Activated CD4-positive, alpha-beta T cell treated with anti-CD3 and anti-CD28 coated beads, Interleukin-2, amount 10 ng/mL, durations not matched to agents 7 days and 5 days (primary cell): ENCODE measurements at regions not wholly inside any gene's neighbourhood (a gene's known extent, or its start where the extent isn't known, plus 50 kb on each side); places are given as distances from the start of the nearest gene placed in this dataset.

Experiments
- CTCF ChIA-PET: fragments of 350-600 bp; sonication (Branson Sonifier 250); formaldehyde crosslinking; loops from one replicate; lab custom pipeline; 2021; ENCODE audit warnings: antibody characterized with exemption; lab: Charles Lee
- POLR2A ChIA-PET: fragments of 350-600 bp; sonication (Branson Sonifier 250); formaldehyde crosslinking; loops from one replicate; lab custom pipeline; 2021; ENCODE audit warnings: antibody characterized with exemption; lab: Charles Lee
- DNase-seq: peaks from one replicate; pipeline ENCODE4 v3.0.0-alpha.2; 2020
- H3K27ac Mint-ChIP-seq: one replicate; pipeline ENCODE4 v1.8.0; 2021; ENCODE audit warnings: mild to moderate bottlenecking, moderate library complexity, mixed read lengths
- H3K27me3 Mint-ChIP-seq: one replicate; pipeline ENCODE4 v1.8.0; 2021; ENCODE audit warnings: mixed read lengths
- H3K36me3 Mint-ChIP-seq: one replicate; pipeline ENCODE4 v1.8.0; 2021; ENCODE audit warnings: low read depth, mixed read lengths
- H3K4me1 Mint-ChIP-seq: one replicate; pipeline ENCODE4 v1.8.0; 2021; ENCODE audit warnings: mixed read lengths
- H3K4me3 Mint-ChIP-seq: one replicate; pipeline ENCODE4 v1.8.0; 2021; ENCODE audit warnings: mild to moderate bottlenecking, moderate library complexity, mixed read lengths
- H3K9me3 Mint-ChIP-seq: one replicate; pipeline ENCODE4 v1.8.0; 2021; ENCODE audit warnings: mixed read lengths

GRCh38 chrX:42691196-42691595 lies 86.8 kb downstream of the PPP1R2C start:
- POLR2A ChIA-PET: no interaction called here
- Mint-ChIP-seq H3K27me3 (no peaks in the 10 kb centered on the region), H3K9me3 (peaks cover 4% of the 10 kb centered on the region), H3K4me1 (no peaks in the 10 kb centered on the region), H3K36me3 (no peaks in the 10 kb centered on the region), H3K27ac (no peak overlapping the region), H3K4me3 (no peak overlapping the region)
- CTCF ChIA-PET: interaction anchor here (0.9 kb wide), 1 partner anchor 18 kb away, joined by 3 read pairs; no protein-coding TSS in a partner anchor
- no peak for DNase-seq

GRCh38 chrX:42686706-42687105 lies 91.3 kb downstream of the PPP1R2C start:
- no peaks in the 10 kb centered on the region for H3K4me1 Mint-ChIP-seq
- no peaks in the 10 kb centered on the region for H3K9me3 Mint-ChIP-seq
- H3K36me3 Mint-ChIP-seq: no peaks in the 10 kb centered on the region
- POLR2A ChIA-PET: no interaction called here
- no peak overlapping the region for H3K27ac Mint-ChIP-seq
- no peak for DNase-seq
- H3K27me3 Mint-ChIP-seq: no peaks in the 10 kb centered on the region
- H3K4me3 Mint-ChIP-seq: no peak overlapping the region
- CTCF ChIA-PET: no interaction called here

GRCh38 chrX:42686296-42686695 lies 91.7 kb downstream of the PPP1R2C start:
- Mint-ChIP-seq H3K27me3 (no peaks in the 10 kb centered on the region), H3K36me3 (no peaks in the 10 kb centered on the region), H3K4me3 (no peak overlapping the region), H3K4me1 (no peaks in the 10 kb centered on the region), H3K9me3 (no peaks in the 10 kb centered on the region), H3K27ac (no peak overlapping the region)
- ChIA-PET CTCF (no interaction called here), POLR2A (no interaction called here)
- DNase-seq: no peak

- H3K4me1 Mint-ChIP-seq: no peaks in the 10 kb centered on the region
- H3K4me3 Mint-ChIP-seq: no peak overlapping the region
- no peaks in the 10 kb centered on the region for H3K9me3 Mint-ChIP-seq
- no peak overlapping the region for H3K27ac Mint-ChIP-seq
- POLR2A ChIA-PET: no interaction called here
- H3K36me3 Mint-ChIP-seq: no peaks in the 10 kb centered on the region
- CTCF ChIA-PET: interaction anchor here (0.6 to 1.4 kb wide), 2 partner anchors 42 to 121 kb away, joined by 3 to 4 read pairs; no protein-coding TSS in a partner anchor
- H3K27me3 Mint-ChIP-seq: no peaks in the 10 kb centered on the region
- no peak for DNase-seq
Observed at GRCh38 chrX:42684065-42684464, 93.9 kb downstream of the PPP1R2C start.

GRCh38 chrX:42680666-42681065 lies 97.3 kb downstream of the PPP1R2C start:
- DNase-seq: no peak
- Mint-ChIP-seq H3K27me3 (no peaks in the 10 kb centered on the region), H3K36me3 (no peaks in the 10 kb centered on the region), H3K4me3 (no peak overlapping the region), H3K27ac (no peak overlapping the region), H3K9me3 (peaks cover 2% of the 10 kb centered on the region), H3K4me1 (no peaks in the 10 kb centered on the region)
- POLR2A ChIA-PET: no interaction called here
- CTCF ChIA-PET: no interaction called here

- no peak overlapping the region for H3K4me3 Mint-ChIP-seq
- H3K27me3 Mint-ChIP-seq: no peaks in the 10 kb centered on the region
- H3K9me3 Mint-ChIP-seq: peaks cover 2% of the 10 kb centered on the region
- H3K36me3 Mint-ChIP-seq: no peaks in the 10 kb centered on the region
- ChIA-PET CTCF (no interaction called here), POLR2A (no interaction called here)
- H3K27ac Mint-ChIP-seq: no peak overlapping the region
- no peaks in the 10 kb centered on the region for H3K4me1 Mint-ChIP-seq
- DNase-seq: no peak
Observed at GRCh38 chrX:42678133-42678532, 99.8 kb downstream of the PPP1R2C start.

GRCh38 chrX:42673301-42673810 lies 104.6 kb downstream of the PPP1R2C start:
- H3K27me3 Mint-ChIP-seq: no peaks in the 10 kb centered on the region
- POLR2A ChIA-PET: no interaction called here

GRCh38 chrX:42664680-42665079 lies 113.3 kb downstream of the PPP1R2C start:
- CTCF ChIA-PET: no interaction called here

More at GRCh38 chrX:42673301-42673810, 104.6 kb downstream of the PPP1R2C start:
- Mint-ChIP-seq H3K27ac (no peak overlapping the region), H3K4me3 (no peak overlapping the region), H3K36me3 (no peaks in the 10 kb centered on the region), H3K9me3 (peaks cover 9% of the 10 kb centered on the region), H3K4me1 (no peaks in the 10 kb centered on the region)
- no peak for DNase-seq
- CTCF ChIA-PET: interaction anchor here (0.8 kb wide), 1 partner anchor 18 kb away, joined by 3 read pairs; no protein-coding TSS in a partner anchor

GRCh38 chrX:42628471-42628870 lies 149.5 kb downstream of the PPP1R2C start:
- H3K27me3 Mint-ChIP-seq: no peaks in the 10 kb centered on the region
- no peaks in the 10 kb centered on the region for H3K36me3 Mint-ChIP-seq
- H3K4me1 Mint-ChIP-seq: no peaks in the 10 kb centered on the region
- peaks cover 3% of the 10 kb centered on the region for H3K9me3 Mint-ChIP-seq
- ChIA-PET CTCF (interaction anchor here (1.1 kb wide), 1 partner anchor 13 kb away, joined by 3 read pairs; no protein-coding TSS in a partner anchor), POLR2A (no interaction called here)
- DNase-seq: no peak
- no peak overlapping the region for H3K27ac Mint-ChIP-seq
- H3K4me3 Mint-ChIP-seq: no peak overlapping the region

More at GRCh38 chrX:42664680-42665079, 113.3 kb downstream of the PPP1R2C start:
- POLR2A ChIA-PET: no interaction called here
- no peaks in the 10 kb centered on the region for H3K27me3 Mint-ChIP-seq
- H3K9me3 Mint-ChIP-seq: no peaks in the 10 kb centered on the region
- DNase-seq: no peak
- no peak overlapping the region for H3K4me3 Mint-ChIP-seq
- no peaks in the 10 kb centered on the region for H3K4me1 Mint-ChIP-seq
- H3K27ac Mint-ChIP-seq: no peak overlapping the region
- no peaks in the 10 kb centered on the region for H3K36me3 Mint-ChIP-seq

GRCh38 chrX:42627891-42628290 lies 150.1 kb downstream of the PPP1R2C start:
- no peaks in the 10 kb centered on the region for H3K4me1 Mint-ChIP-seq
- POLR2A ChIA-PET: no interaction called here

GRCh38 chrX:42624524-42624923 lies 153.4 kb downstream of the PPP1R2C start:
- H3K27ac Mint-ChIP-seq: no peak overlapping the region
- no peaks in the 10 kb centered on the region for H3K27me3 Mint-ChIP-seq
- CTCF ChIA-PET: no interaction called here
- H3K4me1 Mint-ChIP-seq: no peaks in the 10 kb centered on the region
- POLR2A ChIA-PET: no interaction called here
- H3K9me3 Mint-ChIP-seq: peaks cover under 1% of the 10 kb centered on the region
- H3K4me3 Mint-ChIP-seq: no peak overlapping the region
- DNase-seq: no peak
- H3K36me3 Mint-ChIP-seq: no peaks in the 10 kb centered on the region

More at GRCh38 chrX:42627891-42628290, 150.1 kb downstream of the PPP1R2C start:
- Mint-ChIP-seq H3K4me3 (no peak overlapping the region), H3K9me3 (peaks cover 3% of the 10 kb centered on the region), H3K27ac (no peak overlapping the region), H3K36me3 (no peaks in the 10 kb centered on the region), H3K27me3 (no peaks in the 10 kb centered on the region)
- no peak for DNase-seq
- CTCF ChIA-PET: interaction anchor here (1.1 kb wide), 1 partner anchor 12 kb away, joined by 3 read pairs; no protein-coding TSS in a partner anchor

- no peak for DNase-seq
- Mint-ChIP-seq H3K27ac (no peak overlapping the region), H3K36me3 (no peaks in the 10 kb centered on the region), H3K9me3 (peaks cover 5% of the 10 kb centered on the region), H3K27me3 (no peaks in the 10 kb centered on the region), H3K4me3 (no peak overlapping the region), H3K4me1 (peaks cover 15% of the 10 kb centered on the region)
- POLR2A ChIA-PET: no interaction called here
- CTCF ChIA-PET: interaction anchor here (0.7 kb wide), 1 partner anchor 469 kb away, joined by 5 read pairs; no protein-coding TSS in a partner anchor
Observed at GRCh38 chrX:42619068-42619467, 158.9 kb downstream of the PPP1R2C start.

GRCh38 chrX:42616981-42617380 lies 161.0 kb downstream of the PPP1R2C start:
- peaks cover 15% of the 10 kb centered on the region for H3K4me1 Mint-ChIP-seq
- H3K9me3 Mint-ChIP-seq: peaks cover 5% of the 10 kb centered on the region
- H3K27ac Mint-ChIP-seq: no peak overlapping the region
- POLR2A ChIA-PET: no interaction called here
- no peak for DNase-seq
- no peaks in the 10 kb centered on the region for H3K27me3 Mint-ChIP-seq
- CTCF ChIA-PET: no interaction called here
- no peaks in the 10 kb centered on the region for H3K36me3 Mint-ChIP-seq
- H3K4me3 Mint-ChIP-seq: no peak overlapping the region

GRCh38 chrX:42615161-42615563 lies 162.8 kb downstream of the PPP1R2C start:
- H3K27me3 Mint-ChIP-seq: no peaks in the 10 kb centered on the region
- H3K9me3 Mint-ChIP-seq: peaks cover 5% of the 10 kb centered on the region
- peaks cover 15% of the 10 kb centered on the region for H3K4me1 Mint-ChIP-seq
- H3K36me3 Mint-ChIP-seq: no peaks in the 10 kb centered on the region
- H3K4me3 Mint-ChIP-seq: no peak overlapping the region
- CTCF ChIA-PET: interaction anchor here (0.6 to 1.0 kb wide), 3 partner anchors 12 to 18 kb away, joined by 3 read pairs; no protein-coding TSS in a partner anchor
- H3K27ac Mint-ChIP-seq: no peak overlapping the region
- POLR2A ChIA-PET: no interaction called here
- peak; percentile 5 for DNase-seq
